GM08714 (cell line): ENCODE measurements at regions not wholly inside any gene's neighbourhood (a gene's known extent, or its start where the extent isn't known, plus 50 kb on each side); places are given as distances from the start of the nearest gene placed in this dataset.
"Not testable (repeated sequence)": the region's sequence is repeated elsewhere in the genome, so short reads cannot be mapped to it uniquely, and the experiment has no call there.

Experiments
- H3K4me3 ChIP-seq: fragments of 200-500 bp; sonication (Bioruptor generic); 2 replicates; pipeline ENCODE4 v1.5.1; 2014; ENCODE audit warnings: mild to moderate bottlenecking, low read length, inconsistent platforms
- ZNF274 ChIP-seq: IDR thresholded peaks from 2 replicates; pipeline ENCODE4 v1.6.1; 2012; ENCODE audit warnings: mild to moderate bottlenecking, low read depth, low read length

DNA sequence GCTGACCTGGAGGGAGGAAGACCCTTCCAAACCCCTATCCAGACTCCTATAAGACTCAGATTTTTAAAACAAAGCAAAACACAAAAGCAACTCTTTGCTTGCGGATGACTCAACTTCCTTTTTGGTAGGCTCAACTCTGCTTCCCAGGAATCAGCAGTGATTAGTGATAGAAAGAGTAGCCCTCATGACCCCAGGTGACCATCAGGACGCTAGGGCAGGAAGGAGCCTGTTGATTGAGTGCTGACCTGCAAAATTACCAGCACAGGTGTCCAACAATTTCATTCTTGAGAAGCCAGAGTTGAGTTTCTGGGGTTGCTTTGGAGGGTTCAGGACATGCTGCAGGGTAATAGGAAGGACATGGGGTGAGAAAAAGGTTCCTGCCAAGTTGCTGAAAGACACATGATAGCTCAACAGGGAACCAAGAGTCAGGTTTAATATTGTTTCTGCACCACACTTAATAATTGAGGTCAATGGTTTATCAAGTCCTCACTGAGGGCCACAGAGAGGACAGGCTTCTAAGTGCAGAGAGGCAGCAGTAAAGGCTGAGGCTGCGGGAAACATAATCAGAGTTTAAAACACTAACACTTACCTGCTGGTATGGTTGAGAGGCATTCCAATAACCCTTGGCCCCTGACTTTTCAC is 67.4 kb upstream of the BMP2 start:
- H3K4me3 ChIP-seq, result no peak overlapping the region
- no peak for TF ChIP-seq ZNF274

DNA sequence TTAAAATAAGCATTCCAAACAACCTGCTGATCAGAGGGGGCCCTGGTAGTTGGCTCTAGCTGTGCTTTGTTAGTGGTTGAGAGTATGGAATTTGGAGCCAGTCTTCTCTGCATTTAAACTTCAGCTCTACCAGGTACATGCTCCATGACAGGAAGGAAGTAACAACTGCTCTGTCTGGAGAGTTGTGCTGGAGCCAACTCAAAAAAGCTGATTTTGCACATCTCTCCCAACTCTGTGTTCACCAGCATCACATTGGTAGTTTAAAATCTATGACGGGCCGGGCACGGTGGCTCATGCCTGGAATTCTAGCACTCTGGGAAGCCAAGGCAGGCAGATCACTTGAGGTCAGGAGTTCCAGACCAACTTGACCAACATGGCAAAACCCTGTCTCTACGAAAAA is 68.8 kb upstream of the BMP2 start:
- no peak for TF ChIP-seq ZNF274
- no peak overlapping the region for H3K4me3 ChIP-seq

DNA sequence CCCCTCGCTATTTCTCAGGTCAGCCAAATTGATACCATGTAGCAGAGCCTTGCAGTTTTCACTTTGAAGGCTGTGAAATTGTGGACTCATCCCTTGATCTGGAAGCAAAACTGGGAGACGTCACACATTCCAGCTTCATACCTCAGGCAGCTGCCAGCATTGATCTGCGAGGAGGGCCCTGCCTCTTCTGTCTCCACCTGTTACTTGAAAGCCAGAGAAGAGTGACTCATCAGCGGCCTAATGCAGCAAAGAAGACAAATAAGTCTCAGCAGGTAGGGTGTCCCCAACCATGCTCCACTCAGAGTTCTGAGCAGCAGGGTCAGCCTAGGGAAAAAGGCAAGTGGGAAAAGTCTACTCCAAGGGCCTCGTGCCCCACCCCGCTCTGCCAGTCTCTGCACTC is 69.4 kb upstream of the BMP2 start:
- no peak for TF ChIP-seq ZNF274
- H3K4me3 ChIP-seq, result no peak overlapping the region

DNA sequence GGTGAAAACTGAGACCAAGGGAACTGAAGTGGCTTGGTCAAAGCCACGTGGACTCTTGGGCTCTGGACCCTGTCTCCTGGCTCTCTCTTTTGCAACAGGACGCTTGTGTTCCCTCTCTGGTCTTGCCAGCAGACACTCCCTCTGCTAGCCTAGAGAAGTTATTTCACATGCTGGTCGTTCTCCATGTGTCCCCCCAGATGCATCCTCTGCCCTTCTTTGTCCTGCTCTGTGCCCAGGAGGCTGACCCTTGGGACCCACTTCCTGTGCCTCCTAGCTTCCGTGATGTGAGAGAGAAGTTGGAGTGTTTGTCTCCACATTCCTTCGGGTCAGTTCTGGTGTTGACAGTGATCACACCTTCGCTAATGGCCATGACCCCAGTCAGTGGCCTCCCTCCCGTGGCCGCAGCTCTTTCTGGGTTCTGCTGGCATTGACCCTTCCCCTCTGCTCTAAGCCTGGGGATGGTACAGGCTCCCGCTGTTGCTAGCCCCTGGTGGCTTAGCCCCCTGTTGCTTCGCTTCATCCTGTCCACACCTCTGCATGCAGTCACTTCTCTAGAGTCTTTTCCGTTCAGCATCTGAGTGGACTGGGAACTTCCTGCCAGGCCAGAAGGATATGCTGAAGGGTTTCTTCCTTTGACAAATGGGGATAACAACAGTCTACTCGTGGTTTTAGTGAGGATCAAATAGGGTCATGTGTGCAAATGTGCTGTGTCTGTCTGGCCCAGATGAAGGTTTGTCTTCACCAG is 70.1 kb upstream of the BMP2 start:
- H3K4me3 ChIP-seq, result no peak overlapping the region
- TF ChIP-seq ZNF274, result no peak

DNA sequence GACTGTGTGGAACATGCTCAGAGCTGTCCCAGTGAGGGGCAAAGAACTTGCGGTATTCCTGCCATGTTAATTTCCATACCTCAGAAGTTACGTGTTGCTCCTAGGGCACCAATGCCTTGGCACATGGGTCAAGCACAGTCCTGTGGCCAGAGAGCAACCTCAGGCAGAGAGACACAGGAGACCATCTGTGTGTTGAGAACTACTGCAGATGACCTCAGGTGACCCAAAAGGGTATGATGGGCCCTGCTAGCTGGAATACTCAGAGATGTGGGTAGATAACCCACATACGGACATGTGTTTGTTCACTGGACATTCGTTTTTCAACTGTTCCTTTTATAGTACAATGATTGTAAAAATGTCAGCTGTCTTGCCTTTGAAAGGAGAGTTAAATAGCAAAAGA is 71.5 kb upstream of the BMP2 start:
- H3K4me3 ChIP-seq, result no peak overlapping the region
- no peak for TF ChIP-seq ZNF274

DNA sequence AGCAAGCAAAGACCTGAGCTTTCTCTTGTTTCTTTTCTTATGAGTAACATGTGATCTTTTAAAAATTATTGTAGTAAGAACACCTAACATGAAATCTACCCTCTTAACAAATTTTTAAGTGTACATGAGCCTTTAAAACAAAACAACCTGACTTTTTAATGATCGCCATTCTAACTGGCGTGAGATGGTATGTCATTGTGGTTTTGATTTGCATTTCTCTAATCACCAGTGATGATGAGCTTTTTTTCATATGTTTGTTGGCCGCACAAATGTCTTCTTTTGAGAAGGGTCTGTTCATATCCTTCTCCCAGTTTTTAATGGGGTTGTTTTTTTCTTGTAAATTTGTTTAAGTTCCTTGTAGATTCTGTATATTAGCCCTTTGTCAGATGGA is 73.7 kb upstream of the BMP2 start:
- H3K4me3 ChIP-seq, result not testable (repeated sequence)

DNA sequence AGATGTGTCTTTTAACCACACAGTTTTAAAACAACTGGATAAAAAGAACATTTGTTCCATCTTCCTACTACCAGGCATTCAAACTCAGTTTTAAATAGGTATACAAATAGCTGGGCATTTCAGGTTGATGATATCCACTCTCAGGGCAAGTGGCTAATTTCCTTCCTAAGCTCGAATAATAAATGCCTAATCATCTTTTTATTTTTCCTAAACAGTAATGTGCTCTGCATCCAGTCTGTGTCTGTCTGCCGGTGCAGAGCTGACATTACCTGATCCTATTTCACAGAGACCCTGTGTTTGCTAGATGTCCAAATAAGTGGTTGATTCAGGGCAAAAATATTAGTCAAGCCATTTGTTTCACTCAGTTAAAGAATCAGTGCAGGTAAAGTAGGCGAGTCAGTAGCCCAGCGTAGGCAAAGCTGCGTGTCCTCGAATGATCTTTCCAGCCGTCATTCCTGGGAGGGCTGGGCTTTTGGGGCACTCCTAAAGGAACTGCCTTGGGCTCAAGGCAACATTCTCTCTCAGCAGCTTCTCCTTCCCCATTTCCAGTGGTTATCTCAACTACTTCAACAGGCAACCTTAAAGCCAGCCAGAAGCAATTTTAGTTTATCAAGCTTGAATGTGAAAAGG is 74.2 kb upstream of the BMP2 start:
- H3K4me3 ChIP-seq, result no peak overlapping the region
- no peak for TF ChIP-seq ZNF274

DNA sequence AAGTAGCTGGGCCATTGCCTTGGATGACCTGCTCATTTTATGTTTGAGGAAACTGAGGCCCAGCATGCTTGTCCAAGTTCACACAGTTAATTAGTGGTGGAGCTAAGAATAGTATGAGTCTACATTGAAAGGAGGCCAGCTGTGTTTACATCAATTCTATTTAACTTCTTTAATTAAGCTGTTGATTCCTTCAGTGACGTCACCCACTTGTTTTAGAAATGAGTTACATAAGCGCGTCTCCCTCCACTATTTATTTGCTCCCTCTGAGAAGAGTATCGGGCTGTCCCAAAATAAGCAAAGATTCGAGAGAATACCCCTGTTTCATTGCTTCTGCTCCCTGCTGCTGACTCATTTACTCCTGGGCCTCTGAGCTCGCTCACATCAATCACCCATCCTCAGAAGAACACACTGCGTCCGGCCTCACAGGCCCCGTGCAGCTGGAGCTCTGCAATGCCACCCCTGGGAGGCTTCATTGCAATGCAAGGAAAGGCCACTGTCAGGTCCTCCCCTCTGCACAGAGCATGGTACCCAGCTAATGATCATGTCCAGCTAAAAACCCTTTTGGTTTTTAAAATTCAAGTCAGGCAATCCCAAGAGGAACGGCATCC is 74.8 kb upstream of the BMP2 start:
- no peak for TF ChIP-seq ZNF274
- H3K4me3 ChIP-seq, result no peak overlapping the region

DNA sequence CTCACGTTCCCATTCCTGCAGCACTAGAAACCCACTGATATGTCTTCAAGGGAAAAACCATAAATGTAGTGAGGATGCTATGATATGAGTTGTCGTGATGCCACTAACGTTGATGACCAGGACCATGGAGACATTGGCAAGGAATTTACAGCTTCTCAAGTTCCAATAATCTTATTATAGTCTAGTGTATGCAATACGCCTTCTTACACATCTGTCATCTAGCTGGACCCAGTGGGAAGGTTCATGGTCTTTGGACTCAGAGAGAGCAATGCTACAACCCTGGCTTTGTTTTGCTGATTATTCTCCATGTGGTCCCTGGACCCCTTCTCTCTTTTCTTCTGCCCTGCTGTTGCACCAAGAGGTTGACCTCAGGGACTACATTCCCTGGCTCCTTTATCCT is 76.0 kb upstream of the BMP2 start:
- TF ChIP-seq ZNF274, result no peak
- H3K4me3 ChIP-seq, result no peak overlapping the region

DNA sequence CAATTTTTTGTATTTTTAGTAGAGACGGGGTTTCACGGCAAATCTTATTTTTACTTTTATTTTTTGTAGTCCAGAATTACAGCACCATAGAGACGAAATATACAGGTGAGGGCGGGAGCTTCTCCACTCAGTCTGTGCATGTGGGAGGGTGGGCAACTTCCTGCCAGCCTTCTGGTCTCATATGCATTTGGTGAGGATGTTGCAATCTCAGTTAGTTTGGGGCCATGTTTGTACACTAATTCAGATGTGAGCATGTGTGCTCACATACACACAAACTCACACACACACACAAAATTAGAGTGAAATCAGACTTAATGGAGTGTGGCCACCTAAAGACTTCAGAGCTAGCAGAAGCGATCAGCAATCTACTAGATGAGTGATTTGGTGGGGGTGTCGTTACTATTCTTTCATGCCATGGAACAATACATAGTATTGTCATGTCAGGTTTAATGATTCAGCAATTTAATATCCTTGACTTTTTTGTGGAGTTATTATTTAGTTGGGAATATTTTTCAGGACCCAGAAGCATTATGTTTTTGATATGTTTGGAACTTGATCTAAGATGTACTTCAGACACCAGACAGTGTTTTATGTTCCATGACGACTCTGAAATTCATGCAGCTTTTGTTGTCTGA is 78.0 kb upstream of the BMP2 start:
- no peak overlapping the region for H3K4me3 ChIP-seq
- no peak for TF ChIP-seq ZNF274

DNA sequence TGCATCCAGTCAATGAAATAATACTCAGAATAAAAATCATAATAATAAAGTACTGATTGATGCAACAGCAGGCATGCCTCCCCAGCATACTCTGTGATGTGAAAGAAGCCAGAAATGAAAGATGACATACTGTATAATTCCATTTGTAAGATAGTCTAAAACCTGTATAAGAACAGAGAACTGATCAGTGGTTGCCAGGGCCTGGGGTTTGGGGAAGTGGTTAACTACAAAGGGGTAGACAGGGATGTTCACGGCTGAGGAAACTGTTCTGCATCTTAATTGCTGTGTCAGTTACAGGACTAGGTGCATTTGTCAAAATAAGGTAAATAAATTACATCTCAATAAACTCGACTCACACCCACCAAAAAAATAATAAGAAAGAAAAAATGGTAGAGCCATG is 81.3 kb upstream of the BMP2 start:
- no peak overlapping the region for H3K4me3 ChIP-seq
- no peak for TF ChIP-seq ZNF274

DNA sequence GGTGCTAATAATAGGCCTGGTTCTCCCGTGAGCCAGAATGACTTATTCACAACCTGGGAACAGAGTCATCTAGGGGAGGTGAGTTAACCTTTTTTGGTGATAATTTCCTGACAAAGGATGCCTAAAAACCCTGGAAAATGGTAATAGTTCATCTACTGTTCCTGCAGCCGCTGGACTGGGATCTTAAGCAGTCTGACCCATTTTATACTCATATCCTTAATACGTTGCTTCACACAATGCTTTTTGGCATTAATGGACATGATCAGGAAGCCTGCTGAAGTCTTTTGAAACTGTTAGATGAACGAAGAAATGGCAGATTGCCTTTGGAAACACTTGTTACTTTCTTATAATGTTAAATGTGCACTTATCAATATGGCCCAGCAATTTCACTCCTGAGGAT is 81.9 kb upstream of the BMP2 start:
- no peak overlapping the region for H3K4me3 ChIP-seq
- TF ChIP-seq ZNF274, result no peak

DNA sequence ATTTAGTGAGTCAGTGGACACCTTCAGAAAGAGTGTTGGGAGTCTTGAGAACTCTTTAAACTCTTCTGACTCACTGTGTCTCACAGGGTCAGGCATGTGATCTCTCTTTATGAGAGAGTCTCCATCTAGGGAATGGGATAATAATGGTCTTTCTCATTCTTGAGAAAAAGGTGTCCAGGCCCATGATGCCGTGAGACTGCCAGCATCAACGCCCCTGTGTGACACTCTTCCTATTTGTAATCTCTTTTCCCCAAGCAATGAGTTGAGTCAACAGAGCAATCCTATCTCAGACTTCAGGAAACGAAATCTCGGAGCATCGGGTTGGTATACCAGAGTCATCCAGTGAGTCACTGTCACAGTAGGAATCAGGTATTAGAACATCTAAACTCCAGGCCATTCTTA is 82.3 kb upstream of the BMP2 start:
- TF ChIP-seq ZNF274, result no peak
- H3K4me3 ChIP-seq, result no peak overlapping the region
